ENCODE measurements at regions not wholly inside any gene's neighbourhood (a gene's known extent, or its start where the extent isn't known, plus 50 kb on each side); places are given as distances from the start of the nearest gene placed in this dataset.

DNA sequence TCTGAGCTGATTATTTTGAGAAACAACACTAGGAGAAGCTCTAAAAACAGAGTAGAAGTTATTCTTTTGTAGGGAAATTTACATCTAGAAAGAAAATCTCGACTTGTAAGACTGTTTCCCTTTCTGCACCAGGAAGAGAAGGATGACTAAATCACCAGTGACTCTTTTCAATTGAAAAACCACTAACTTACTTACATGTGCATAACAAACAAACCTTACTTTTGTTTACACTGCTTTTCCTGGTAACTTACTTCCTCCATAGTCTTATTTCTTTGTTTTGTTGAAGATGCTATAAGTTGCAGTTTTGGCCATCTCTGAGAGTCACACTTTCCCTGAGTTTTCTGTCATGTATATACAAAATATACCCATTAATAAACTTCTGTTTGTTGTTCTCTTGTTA, 293.6 kb upstream of the FAT4 start:
- ATAC-seq (no peak), DNase-seq (no peak)
- Histone ChIP-seq H3K4me3 (no peak overlapping the region), H3K36me3 (ENCODE audit: insufficient read depth in 1 of 2, low read depth in 1 of 2) (no peaks in the 10 kb centered on the region), H3K9me3 (no peaks in the 10 kb centered on the region), H3K27ac (no peak overlapping the region), H3K27me3 (ENCODE audit: insufficient read depth in 3 of 3, low read length in 2 of 3) (no peaks in the 10 kb centered on the region), H3K4me1 (no peaks in the 10 kb centered on the region)
- TF ChIP-seq, protein P1, sequence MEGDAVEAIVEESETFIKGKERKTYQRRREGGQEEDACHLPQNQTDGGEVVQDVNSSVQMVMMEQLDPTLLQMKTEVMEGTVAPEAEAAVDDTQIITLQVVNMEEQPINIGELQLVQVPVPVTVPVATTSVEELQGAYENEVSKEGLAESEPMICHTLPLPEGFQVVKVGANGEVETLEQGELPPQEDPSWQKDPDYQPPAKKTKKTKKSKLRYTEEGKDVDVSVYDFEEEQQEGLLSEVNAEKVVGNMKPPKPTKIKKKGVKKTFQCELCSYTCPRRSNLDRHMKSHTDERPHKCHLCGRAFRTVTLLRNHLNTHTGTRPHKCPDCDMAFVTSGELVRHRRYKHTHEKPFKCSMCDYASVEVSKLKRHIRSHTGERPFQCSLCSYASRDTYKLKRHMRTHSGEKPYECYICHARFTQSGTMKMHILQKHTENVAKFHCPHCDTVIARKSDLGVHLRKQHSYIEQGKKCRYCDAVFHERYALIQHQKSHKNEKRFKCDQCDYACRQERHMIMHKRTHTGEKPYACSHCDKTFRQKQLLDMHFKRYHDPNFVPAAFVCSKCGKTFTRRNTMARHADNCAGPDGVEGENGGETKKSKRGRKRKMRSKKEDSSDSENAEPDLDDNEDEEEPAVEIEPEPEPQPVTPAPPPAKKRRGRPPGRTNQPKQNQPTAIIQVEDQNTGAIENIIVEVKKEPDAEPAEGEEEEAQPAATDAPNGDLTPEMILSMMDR (IDR thresholded peaks at IDR 0.05), result no peak
- WGBS, 3 donors, result 59 to 66% (median 62%) methylated on average over 1 of the region's 1 CpG
- intact Hi-C loops (cut with DNase I), result no loop called here

DNA sequence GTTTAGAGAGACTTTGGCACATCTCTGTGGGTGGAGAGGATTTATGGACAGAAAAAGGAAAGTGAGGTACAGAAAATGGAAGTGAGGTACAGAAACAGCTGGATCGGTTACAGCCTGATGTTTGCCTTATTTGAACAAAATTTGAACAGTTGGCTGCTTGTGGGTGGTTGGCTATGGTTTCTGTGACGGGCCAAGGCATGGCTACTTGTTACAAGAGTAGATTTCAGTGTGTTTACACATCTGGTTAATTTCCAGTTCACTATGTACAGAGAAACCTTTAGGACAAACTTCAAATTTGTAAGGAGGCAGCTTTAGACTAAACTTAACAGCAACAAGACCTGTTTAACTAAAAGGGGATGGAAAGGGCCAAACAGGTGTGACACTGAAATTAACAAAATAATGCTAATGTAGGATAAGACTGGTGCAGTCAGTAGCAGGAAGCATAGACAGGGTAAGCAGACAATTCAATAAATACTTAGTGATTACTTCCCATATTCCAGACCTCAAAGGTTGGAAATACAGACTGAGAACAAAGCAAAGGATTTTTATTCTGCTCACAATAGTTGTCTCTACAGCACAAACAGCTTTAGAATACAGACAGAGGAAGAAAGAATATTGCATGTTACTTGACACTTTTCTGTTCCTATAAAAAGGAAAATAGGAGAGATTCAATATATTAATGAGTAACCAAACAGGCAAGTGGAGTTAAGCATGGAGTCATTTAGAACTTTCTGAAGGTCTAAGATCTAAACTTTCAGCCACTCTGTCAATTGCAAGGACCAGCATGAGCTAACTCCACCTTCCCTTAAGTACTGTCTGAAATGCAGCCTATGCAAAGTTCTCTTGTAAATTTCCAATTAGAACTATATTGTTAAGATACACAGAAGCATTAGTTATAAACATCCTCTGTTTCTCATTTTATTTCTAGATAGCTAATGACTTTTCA, 294.4 kb upstream of the FAT4 start:
- H3K4me1 ChIP-seq, result no peaks in the 10 kb centered on the region
- no peak overlapping the region for H3K27ac ChIP-seq
- intact Hi-C loops (cut with DNase I), result no loop called here
- H3K9me3 ChIP-seq, result no peaks in the 10 kb centered on the region
- H3K27me3 ChIP-seq (ENCODE audit: insufficient read depth in 3 of 3, low read length in 2 of 3), result no peaks in the 10 kb centered on the region
- H3K36me3 ChIP-seq (ENCODE audit: insufficient read depth in 1 of 2, low read depth in 1 of 2), result no peaks in the 10 kb centered on the region
- WGBS, 3 donors, result 57 to 68% (median 65%) methylated on average over 2 of the region's 2 CpGs
- ATAC-seq, result no peak
- no peak for DNase-seq
- H3K4me3 ChIP-seq, result no peak overlapping the region
- TF ChIP-seq, protein P1 (IDR thresholded peaks at IDR 0.05), result no peak

DNA sequence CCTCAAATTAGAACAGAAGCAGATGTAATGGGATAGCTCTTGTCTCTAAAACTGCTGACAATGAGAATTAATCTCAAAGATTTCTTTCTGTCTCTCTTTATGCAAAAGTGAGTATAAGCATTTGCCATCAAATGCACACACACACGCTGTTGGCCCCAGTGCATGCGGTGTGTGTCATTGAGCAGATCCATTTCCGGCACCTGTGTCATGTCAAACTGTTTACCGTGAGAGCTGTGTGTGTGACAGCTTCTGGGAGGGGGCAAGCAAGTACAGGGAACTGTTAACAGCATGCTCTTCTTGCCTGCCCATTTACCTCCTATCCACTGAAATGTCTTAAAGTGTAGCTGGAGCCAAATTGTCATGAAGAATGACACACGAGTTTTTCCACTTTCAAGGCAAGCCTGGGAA, 297.9 kb upstream of the FAT4 start:
- Histone ChIP-seq H3K4me1 (no peaks in the 10 kb centered on the region), H3K4me3 (no peak overlapping the region), H3K36me3 (ENCODE audit: insufficient read depth in 1 of 2, low read depth in 1 of 2) (no peaks in the 10 kb centered on the region), H3K27me3 (ENCODE audit: insufficient read depth in 3 of 3, low read length in 2 of 3) (no peaks in the 10 kb centered on the region), H3K9me3 (no peaks in the 10 kb centered on the region), H3K27ac (no peak overlapping the region)
- no peak for DNase-seq
- TF ChIP-seq, protein P1 (IDR thresholded peaks at IDR 0.05), result no peak
- peak in 1 of 4 donors; percentile 42 for ATAC-seq
- intact Hi-C loops (cut with DNase I), result no loop called here
- 42 to 58% (median 56%) methylated on average over 5 of the region's 5 CpGs for WGBS, 3 donors

DNA sequence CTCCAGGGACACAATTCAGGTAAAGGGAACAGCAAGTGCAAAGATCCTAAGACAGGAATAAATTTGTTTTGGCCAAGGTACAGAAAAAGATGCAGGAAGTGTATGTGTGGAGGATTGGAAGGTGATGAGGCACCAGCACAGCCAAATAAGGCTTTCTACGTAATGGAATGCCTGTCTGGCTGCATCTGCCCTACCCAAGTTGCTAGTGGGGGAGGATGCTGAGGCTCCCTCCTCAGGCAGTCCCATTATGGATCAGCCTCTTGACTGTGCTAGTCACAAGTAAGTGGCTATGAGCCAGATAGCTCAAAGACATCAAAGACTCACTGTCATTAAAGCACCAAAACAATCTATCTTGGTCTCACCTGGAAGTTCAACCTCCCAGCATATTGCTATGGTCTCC, 300.9 kb upstream of the FAT4 start:
- no peak for ATAC-seq
- H3K36me3 ChIP-seq (ENCODE audit: insufficient read depth in 1 of 2, low read depth in 1 of 2), result no peaks in the 10 kb centered on the region
- 80 to 91% (median 88%) methylated on average over 1 of the region's 1 CpG for WGBS, 3 donors
- no peak overlapping the region for H3K4me3 ChIP-seq
- H3K27ac ChIP-seq, result no peak overlapping the region
- no peaks in the 10 kb centered on the region for H3K27me3 ChIP-seq (ENCODE audit: insufficient read depth in 3 of 3, low read length in 2 of 3)
- intact Hi-C loops (cut with DNase I), result no loop called here
- TF ChIP-seq, protein P1 (IDR thresholded peaks at IDR 0.05), result no peak
- H3K9me3 ChIP-seq, result no peaks in the 10 kb centered on the region
- DNase-seq, result no peak
- no peaks in the 10 kb centered on the region for H3K4me1 ChIP-seq

All from psoas muscle (tissue), 7 donors.